PC-3 (cell line): ENCODE measurements at regions not wholly inside any gene's neighbourhood (a gene's known extent, or its start where the extent isn't known, plus 50 kb on each side); places are given as distances from the start of the nearest gene placed in this dataset.

Experiments
- ATAC-seq: fragments of 200-7000 bp; cut with Tn5 transposase; 2 replicates; pipeline ENCODE4 v1.9.1; 2020; ENCODE audit warnings: mild to moderate bottlenecking, moderate library complexity
- BruUV-seq: library from RNA; stranded (reverse); fragments of 400-500 nt; replicated peaks from 2 replicates; lab custom pipeline; 2021; lab: Mats Ljungman, UMichigan
- CTCF ChIA-PET: fragments of 300-600 bp; sonication (Branson Sonifier 250); formaldehyde crosslinking; loops from one replicate; lab custom pipeline; 2022; ENCODE audit warnings: antibody characterized with exemption; lab: Charles Lee
- POLR2A ChIA-PET: fragments of 300-600 bp; sonication (Branson Sonifier 250); formaldehyde crosslinking; loops from one replicate; lab custom pipeline; 2022; ENCODE audit warnings: antibody characterized with exemption; ENCODE audit not compliant: unreplicated experiment; lab: Charles Lee
- DNase-seq: peaks from one replicate; pipeline ENCODE4 v3.0.0-alpha.2; 2015
- H2AFZ ChIP-seq: fragments of 300-600 bp; sonication (generic); 2 replicates; pipeline ENCODE4 v1.6.0; 2016; ENCODE audit warnings: antibody characterized with exemption, low read length
- H3F3A ChIP-seq: fragments of 300-600 bp; sonication (generic); one replicate; pipeline ENCODE4 v1.6.0; 2017; ENCODE audit warnings: antibody characterized with exemption, low read length, control low read depth, mild to moderate bottlenecking; ENCODE audit not compliant: unreplicated experiment
- H3K27ac ChIP-seq: fragments of 300-600 bp; sonication (generic); 2 replicates; pipeline ENCODE4 v1.5.1; 2016; ENCODE audit warnings: mild to moderate bottlenecking, low read length
- H3K27me3 ChIP-seq: fragments of 300-600 bp; sonication (generic); 2 replicates; pipeline ENCODE4 v1.6.1; 2016; ENCODE audit warnings: low read length, mixed read lengths
- H3K36me3 ChIP-seq: fragments of 300-600 bp; sonication (generic); 2 replicates; pipeline ENCODE4 v1.6.1; 2016; ENCODE audit warnings: low read depth, mixed run types, low read length, mixed read lengths
- H3K4me1 ChIP-seq: fragments of 300-600 bp; sonication (generic); 2 replicates; pipeline ENCODE4 v1.5.1; 2016; ENCODE audit warnings: low read length; ENCODE audit not compliant: insufficient read depth
- H3K4me2 ChIP-seq: fragments of 300-600 bp; sonication (generic); 2 replicates; pipeline ENCODE4 v1.6.0; 2016; ENCODE audit warnings: low read length
- H3K4me3 ChIP-seq: fragments of 300-600 bp; sonication (generic); 2 replicates; pipeline ENCODE4 v1.5.1; 2016; ENCODE audit warnings: mild to moderate bottlenecking, low read length, mixed read lengths
- H3K79me2 ChIP-seq: fragments of 300-600 bp; sonication (generic); 2 replicates; pipeline ENCODE4 v1.6.1; 2017; ENCODE audit warnings: low read length, mixed read lengths
- H3K9ac ChIP-seq: fragments of 300-600 bp; sonication (generic); 2 replicates; pipeline ENCODE4 v1.6.0; 2016; ENCODE audit warnings: mild to moderate bottlenecking, low read length
- H3K9me2 ChIP-seq: fragments of 300-600 bp; sonication (generic); replicated peaks from 2 replicates; pipeline ENCODE4 v1.6.1; 2016; ENCODE audit warnings: mixed run types, low read length, mixed read lengths
- H3K9me3 ChIP-seq: fragments of 300-600 bp; sonication (generic); 2 replicates; pipeline ENCODE4 v1.6.1; 2016; ENCODE audit warnings: low read length, mixed read lengths
- H4K20me1 ChIP-seq: fragments of 300-600 bp; sonication (generic); 2 replicates; pipeline ENCODE4 v1.6.1; 2016; ENCODE audit warnings: low read length, mixed read lengths
- CTCF ChIP-seq: fragments of 300-600 bp; sonication (generic); conservative IDR thresholded peaks from 2 replicates; pipeline ENCODE4 v1.5.1; 2017; ENCODE audit warnings: antibody characterized with exemption, low read depth, mild to moderate bottlenecking, low read length
- EZH2 ChIP-seq: fragments of 300-600 bp; sonication (generic); IDR thresholded peaks from one replicate; pipeline ENCODE4 v1.6.1; 2017; ENCODE audit warnings: antibody characterized with exemption, mild to moderate bottlenecking, low read length; ENCODE audit not compliant: unreplicated experiment
- EZH2phosphoT487 ChIP-seq: fragments of 300-600 bp; sonication (generic); IDR thresholded peaks from 2 replicates; pipeline ENCODE4 v1.6.1; 2018; ENCODE audit warnings: mild to moderate bottlenecking, antibody characterized with exemption, low read length, borderline replicate concordance
- intact Hi-C: fragments of 100-400 bp; cut with micrococcal nuclease; formaldehyde crosslinking; loops from 2 replicates; pipeline ENCODE4 v1.9.0; 2023

- Histone ChIP-seq H3K36me3 (no peaks in the 10 kb centered on the region), H2AFZ (no peak overlapping the region), H3K9ac (no peak overlapping the region), H3K9me3 (no peaks in the 10 kb centered on the region), H3K9me2 (no peaks in the 10 kb centered on the region), H3K4me2 (no peak overlapping the region), H4K20me1 (no peaks in the 10 kb centered on the region), H3K27me3 (no peaks in the 10 kb centered on the region), H3K4me1 (no peaks in the 10 kb centered on the region), H3K4me3 (no peak overlapping the region), H3K27ac (no peak overlapping the region), H3F3A (no peaks in the 10 kb centered on the region), H3K79me2 (no peaks in the 10 kb centered on the region)
- ChIA-PET CTCF (no interaction called here), POLR2A (no interaction called here)
- no TSS peak for BruUV-seq
- ATAC-seq (no peak), DNase-seq (no peak)
- no peak for TF ChIP-seq EZH2phosphoT487
- intact Hi-C loops: no loop called here
These were observed 178.6 kb upstream of the GALNT17 start for GRCh38 chr7:70953331-70953741.

DNA sequence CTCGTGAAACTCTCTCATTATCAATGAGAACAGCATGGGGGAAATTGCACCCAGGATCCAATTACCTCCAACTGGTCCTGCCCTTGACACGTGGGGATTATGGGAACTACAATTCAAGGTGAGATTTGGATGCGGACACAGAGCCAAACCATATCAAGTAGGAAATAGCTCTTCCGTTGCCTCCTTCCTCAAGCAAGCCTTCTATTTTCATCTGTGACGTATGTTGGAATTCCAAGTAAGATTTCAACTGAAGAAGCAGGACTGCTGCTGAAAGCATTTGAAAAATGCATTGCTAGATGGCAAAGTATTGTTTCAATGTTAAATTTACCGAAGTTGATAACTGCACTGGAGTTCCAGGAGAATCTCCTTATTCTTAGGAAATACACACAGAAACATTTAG, 178.1 kb upstream of the GALNT17 start:
- H3K79me2 ChIP-seq: no peaks in the 10 kb centered on the region
- no TSS peak for BruUV-seq
- no peaks in the 10 kb centered on the region for H3K9me2 ChIP-seq
- no peak overlapping the region for H3K4me3 ChIP-seq
- H2AFZ ChIP-seq: no peak overlapping the region
- ChIA-PET POLR2A (no interaction called here), CTCF (no interaction called here)
- no peaks in the 10 kb centered on the region for H3F3A ChIP-seq
- TF ChIP-seq EZH2phosphoT487: no peak
- TF ChIP-seq CTCF: no peak
- TF ChIP-seq EZH2: no peak
- ATAC-seq (no peak), DNase-seq (no peak)
- no peaks in the 10 kb centered on the region for H3K4me1 ChIP-seq
- H3K9ac ChIP-seq: no peak overlapping the region
- no peaks in the 10 kb centered on the region for H3K9me3 ChIP-seq
- H3K4me2 ChIP-seq: no peak overlapping the region
- no peak overlapping the region for H3K27ac ChIP-seq
- H3K27me3 ChIP-seq: no peaks in the 10 kb centered on the region
- no peaks in the 10 kb centered on the region for H3K36me3 ChIP-seq
- H4K20me1 ChIP-seq: no peaks in the 10 kb centered on the region
- intact Hi-C loops: no loop called here

DNA sequence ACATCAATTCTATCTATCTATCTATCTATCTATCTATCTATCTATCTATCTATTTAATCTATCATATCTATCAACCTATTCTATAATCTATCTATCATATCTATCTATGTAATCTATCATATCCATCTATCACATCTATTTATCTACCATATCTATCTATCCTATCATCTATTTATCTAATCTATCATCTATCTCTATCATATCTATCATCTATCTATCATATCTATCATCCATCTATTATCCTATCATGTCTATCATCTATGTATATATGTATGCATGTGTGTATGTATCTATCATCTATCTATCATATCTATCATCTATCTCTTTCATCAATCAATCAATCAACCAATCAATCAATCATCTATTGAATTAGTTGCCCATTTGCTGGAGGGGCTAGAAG, 159.3 kb upstream of the GALNT17 start:
- Histone ChIP-seq H3K9me2 (no peaks in the 10 kb centered on the region), H3K9ac (no peak overlapping the region), H2AFZ (no peak overlapping the region), H3K27me3 (no peaks in the 10 kb centered on the region), H3F3A (no peaks in the 10 kb centered on the region), H3K79me2 (no peaks in the 10 kb centered on the region), H3K9me3 (0 out of 2 replicates have a peak, but pooled peaks cover 7% of the 10 kb centered on the region), H3K4me2 (no peak overlapping the region), H4K20me1 (no peaks in the 10 kb centered on the region), H3K36me3 (no peaks in the 10 kb centered on the region), H3K4me3 (no peak overlapping the region), H3K27ac (no peak overlapping the region), H3K4me1 (no peaks in the 10 kb centered on the region)
- DNase-seq: no peak
- no TSS peak for BruUV-seq
- no peak for ATAC-seq
- intact Hi-C loops: no loop called here
- ChIA-PET CTCF (no interaction called here), POLR2A (no interaction called here)
- TF ChIP-seq EZH2phosphoT487 (no peak), CTCF (no peak), EZH2 (no peak)
